ENCODE measurements at regions not wholly inside any gene's neighbourhood (a gene's known extent, or its start where the extent isn't known, plus 50 kb on each side); places are given as distances from the start of the nearest gene placed in this dataset.

GRCh38 chr7:41760293-41760692 lies 57.4 kb upstream of the INHBA start:
- FAIRE-seq (peak; percentile 21), DNase-seq (ENCODE audit: extremely low spot score, insufficient read length, low read depth) (no peak)

DNA sequence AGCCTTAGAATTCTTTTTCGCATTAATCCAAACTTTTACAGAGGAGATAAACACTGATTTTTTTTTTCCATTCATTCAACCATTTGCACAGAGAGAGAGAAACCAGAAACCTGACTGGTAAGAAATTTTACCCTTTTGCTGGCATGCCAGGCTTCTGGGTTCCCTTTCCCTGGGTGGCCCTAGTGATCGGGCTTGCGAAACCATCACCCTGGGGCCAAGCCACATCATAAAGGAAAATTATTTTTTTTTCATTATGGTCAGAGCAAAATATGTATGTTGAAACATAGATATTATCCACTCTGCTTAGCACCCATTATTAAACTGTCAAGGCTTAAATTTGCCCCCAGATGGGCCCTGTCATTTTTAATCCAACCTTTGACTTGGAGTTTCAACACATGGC lies 55.4 kb upstream of the INHBA start:
- FAIRE-seq = no peak
- DNase-seq (ENCODE audit: extremely low spot score, insufficient read length, low read depth) = no peak

GRCh38 chr7:41756650-41757182 lies 53.8 kb upstream of the INHBA start:
- no peak for DNase-seq (ENCODE audit: extremely low spot score, insufficient read length, low read depth)
- no peak for FAIRE-seq

DNA sequence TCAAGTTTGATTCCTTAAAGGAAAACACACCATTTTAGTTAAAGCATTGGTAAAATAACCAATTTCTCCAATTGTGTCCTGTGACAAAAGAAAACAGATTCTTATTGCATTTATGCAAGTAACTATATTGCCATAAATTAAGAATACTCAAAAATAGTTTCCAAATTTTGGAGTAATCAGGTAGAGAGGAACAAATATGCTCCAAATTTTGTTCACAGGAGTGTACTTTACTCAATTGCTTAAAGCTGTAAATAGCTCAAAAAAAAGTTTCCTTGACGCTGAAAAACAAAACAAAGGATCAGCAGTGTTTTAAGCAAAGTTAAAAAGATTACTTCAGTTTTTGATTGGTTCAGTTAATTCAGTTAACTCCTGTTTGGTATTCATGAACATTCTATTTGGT lies 52.2 kb upstream of the INHBA start:
- DNase-seq (ENCODE audit: extremely low spot score, insufficient read length, low read depth) (no peak), FAIRE-seq (no peak)

DNA sequence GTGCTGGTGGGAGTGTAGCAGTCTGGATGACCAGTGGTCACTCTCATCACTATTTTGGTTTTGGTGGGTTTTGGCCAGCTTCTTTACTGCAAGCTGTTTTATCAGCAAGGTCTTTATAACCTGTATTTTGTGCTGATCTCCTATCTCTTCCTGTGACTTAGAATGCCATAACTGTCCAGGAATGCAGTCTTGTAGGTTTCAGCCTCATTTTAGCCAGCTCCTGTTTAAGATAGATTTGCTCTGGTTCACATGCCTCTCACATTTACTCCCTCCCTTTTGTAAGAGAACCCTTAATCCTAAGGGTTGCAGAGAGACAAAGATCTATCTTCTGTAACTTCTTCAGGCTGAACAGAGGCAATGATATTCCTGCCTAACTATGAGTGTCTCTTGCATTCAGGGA lies 51.2 kb upstream of the INHBA start:
- DNase-seq (ENCODE audit: extremely low spot score, insufficient read length, low read depth) = no peak

More for the DNA sequence above, 51.2 kb upstream of the INHBA start:
- no peak for FAIRE-seq

Data from GM18507 (cell line).